GM23338 (cell line): ENCODE measurements at regions not wholly inside any gene's neighbourhood (a gene's known extent, or its start where the extent isn't known, plus 50 kb on each side); places are given as distances from the start of the nearest gene placed in this dataset.

Source experiments
- CTCF ChIP-seq, 2 experiments: fragments of 200-600 bp in 1 of 2; sonication (generic) in 1 of 2; conservative IDR thresholded peaks; 2 replicates each; pipeline versions ENCODE4 v1.5.1 to v1.6.1; 2016 to 2017; ENCODE audit warnings: antibody characterized with exemption in 2 of 2, low read depth in 2 of 2, mild to moderate bottlenecking in 2 of 2, moderate library complexity in 1 of 2
- EZH2 ChIP-seq: fragments of 200-600 bp; sonication (generic); IDR thresholded peaks from one replicate; pipeline ENCODE4 v1.8.0; 2017; ENCODE audit warnings: antibody characterized with exemption, mild to moderate bottlenecking, low read depth; ENCODE audit not compliant: unreplicated experiment
- REST ChIP-seq: IDR thresholded peaks from one replicate; pipeline ENCODE4 v1.6.1; 2018; ENCODE audit warnings: antibody characterized with exemption; ENCODE audit not compliant: unreplicated experiment

- TF ChIP-seq CTCF (conservative IDR thresholded peaks at IDR 0.05; ENCODE audit: low read depth in 2 of 2), result no peak
- TF ChIP-seq REST, result no peak
- no peak for TF ChIP-seq EZH2
Observed at GRCh38 chr9:27861887-27862286, 288.6 kb upstream of the C9orf72 start.
